ENCODE measurements at regions not wholly inside any gene's neighbourhood (a gene's known extent, or its start where the extent isn't known, plus 50 kb on each side); places are given as distances from the start of the nearest gene placed in this dataset.
A peak's percentile ranks its signal among the peaks of the same experiment; 100 is the strongest.

DNA sequence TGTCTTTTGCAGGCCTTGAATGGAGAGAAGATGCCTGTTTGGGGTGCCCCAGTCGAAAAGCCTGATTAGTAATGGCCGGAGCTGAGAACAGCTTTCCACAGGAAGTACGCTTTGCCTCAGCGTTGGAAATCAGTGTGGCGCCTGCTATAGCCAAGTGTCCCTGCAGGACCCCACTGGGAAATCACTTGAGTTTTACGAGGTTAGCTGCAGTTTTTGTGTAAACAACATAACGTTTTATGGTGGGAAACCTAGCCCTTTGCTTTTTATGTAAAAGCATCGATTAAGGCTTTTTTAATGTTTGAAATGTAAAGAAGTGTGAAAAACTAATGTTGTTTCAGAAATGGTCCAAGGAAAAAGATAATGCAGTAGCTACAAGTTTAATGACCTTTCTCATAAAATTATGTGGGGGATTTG lies 234.2 kb downstream of the TTC32 start (continued):
- TF ChIP-seq ZNF280D (tag by site-specific recombination; IDR thresholded peaks at IDR 0.05) = no peak
- TF ChIP-seq, protein P1, sequence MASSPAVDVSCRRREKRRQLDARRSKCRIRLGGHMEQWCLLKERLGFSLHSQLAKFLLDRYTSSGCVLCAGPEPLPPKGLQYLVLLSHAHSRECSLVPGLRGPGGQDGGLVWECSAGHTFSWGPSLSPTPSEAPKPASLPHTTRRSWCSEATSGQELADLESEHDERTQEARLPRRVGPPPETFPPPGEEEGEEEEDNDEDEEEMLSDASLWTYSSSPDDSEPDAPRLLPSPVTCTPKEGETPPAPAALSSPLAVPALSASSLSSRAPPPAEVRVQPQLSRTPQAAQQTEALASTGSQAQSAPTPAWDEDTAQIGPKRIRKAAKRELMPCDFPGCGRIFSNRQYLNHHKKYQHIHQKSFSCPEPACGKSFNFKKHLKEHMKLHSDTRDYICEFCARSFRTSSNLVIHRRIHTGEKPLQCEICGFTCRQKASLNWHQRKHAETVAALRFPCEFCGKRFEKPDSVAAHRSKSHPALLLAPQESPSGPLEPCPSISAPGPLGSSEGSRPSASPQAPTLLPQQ (tag by site-specific recombination; IDR thresholded peaks at IDR 0.05) = peak; percentile 58
- no peak for TF ChIP-seq PRDM2 (tag by site-specific recombination; IDR thresholded peaks at IDR 0.05; ENCODE audit: borderline replicate concordance)
- TF ChIP-seq ZNF660 (tag by site-specific recombination; IDR thresholded peaks at IDR 0.05) = peak; percentile 67; the same call in 1 of the 2 replicates
- no peak for TF ChIP-seq ZNF140 (tag by site-specific recombination; IDR thresholded peaks at IDR 0.05)
- TF ChIP-seq, protein P2, sequence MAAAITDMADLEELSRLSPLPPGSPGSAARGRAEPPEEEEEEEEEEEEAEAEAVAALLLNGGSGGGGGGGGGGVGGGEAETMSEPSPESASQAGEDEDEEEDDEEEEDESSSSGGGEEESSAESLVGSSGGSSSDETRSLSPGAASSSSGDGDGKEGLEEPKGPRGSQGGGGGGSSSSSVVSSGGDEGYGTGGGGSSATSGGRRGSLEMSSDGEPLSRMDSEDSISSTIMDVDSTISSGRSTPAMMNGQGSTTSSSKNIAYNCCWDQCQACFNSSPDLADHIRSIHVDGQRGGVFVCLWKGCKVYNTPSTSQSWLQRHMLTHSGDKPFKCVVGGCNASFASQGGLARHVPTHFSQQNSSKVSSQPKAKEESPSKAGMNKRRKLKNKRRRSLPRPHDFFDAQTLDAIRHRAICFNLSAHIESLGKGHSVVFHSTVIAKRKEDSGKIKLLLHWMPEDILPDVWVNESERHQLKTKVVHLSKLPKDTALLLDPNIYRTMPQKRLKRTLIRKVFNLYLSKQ (tag by site-specific recombination; IDR thresholded peaks at IDR 0.05; ENCODE audit: borderline replicate concordance) = no peak
- peak; percentile 69 for TF ChIP-seq ZNF629 (tag by site-specific recombination; IDR thresholded peaks at IDR 0.05)
- no peak for TF ChIP-seq ZNF530 (tag by site-specific recombination; IDR thresholded peaks at IDR 0.05; ENCODE audit: low read depth)
- peak; percentile 69 for TF ChIP-seq ZNF335 (tag by site-specific recombination; conservative IDR thresholded peaks at IDR 0.05)
- TF ChIP-seq TCF7L2 (IDR thresholded peaks at IDR 0.05; ENCODE audit: borderline replicate concordance, low read depth, low read length) = peak; percentile 93
- TF ChIP-seq ZBTB26 (tag by site-specific recombination; optimal IDR thresholded peaks at IDR 0.05) = no peak
- no peak for TF ChIP-seq ZNF704 (tag by site-specific recombination; IDR thresholded peaks at IDR 0.05)
- no peak for TF ChIP-seq PBX3 (CRISPR knock-in tag; IDR thresholded peaks at IDR 0.05)
- TF ChIP-seq MZF1 (tag by site-specific recombination; IDR thresholded peaks at IDR 0.05; ENCODE audit: borderline replicate concordance) = peak; percentile 87; the same call in 1 of the 2 replicates
- peak; percentile 82; the same call in 1 of the 2 replicates for TF ChIP-seq ZNF2 (tag by site-specific recombination; IDR thresholded peaks at IDR 0.05)
- peak; percentile 93 for TF ChIP-seq TRIM28 (IDR thresholded peaks at IDR 0.05; ENCODE audit: borderline replicate concordance, low read length)
- TF ChIP-seq, protein P3, sequence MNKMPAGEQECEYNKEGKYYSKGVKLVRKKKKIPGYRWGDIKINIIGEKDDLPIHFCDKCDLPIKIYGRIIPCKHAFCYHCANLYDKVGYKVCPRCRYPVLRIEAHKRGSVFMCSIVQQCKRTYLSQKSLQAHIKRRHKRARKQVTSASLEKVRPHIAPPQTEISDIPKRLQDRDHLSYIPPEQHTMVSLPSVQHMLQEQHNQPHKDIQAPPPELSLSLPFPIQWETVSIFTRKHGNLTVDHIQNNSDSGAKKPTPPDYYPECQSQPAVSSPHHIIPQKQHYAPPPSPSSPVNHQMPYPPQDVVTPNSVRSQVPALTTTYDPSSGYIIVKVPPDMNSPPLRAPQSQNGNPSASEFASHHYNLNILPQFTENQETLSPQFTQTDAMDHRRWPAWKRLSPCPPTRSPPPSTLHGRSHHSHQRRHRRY (tag by site-specific recombination; IDR thresholded peaks at IDR 0.05) = 0 out of 2 replicates have a peak, but pooled peaks have one; percentile 26
- TF ChIP-seq ZBTB17 (tag by site-specific recombination; IDR thresholded peaks at IDR 0.05) = peak; percentile 90
- TF ChIP-seq OSR2 (tag by site-specific recombination; IDR thresholded peaks at IDR 0.05) = peak; percentile 98
- TF ChIP-seq ZNF404 (tag by site-specific recombination; IDR thresholded peaks at IDR 0.05) = no peak
